HUES6 (cell line): ENCODE measurements at regions not wholly inside any gene's neighbourhood (a gene's known extent, or its start where the extent isn't known, plus 50 kb on each side); places are given as distances from the start of the nearest gene placed in this dataset.

Experiments
- H3K27ac ChIP-seq: 2 replicates; pipeline ENCODE4 v1.7.0; 2013; ENCODE audit warnings: low read depth, mild to moderate bottlenecking, low read length, inconsistent platforms
- H3K27me3 ChIP-seq: 2 replicates; pipeline ENCODE4 v1.6.1; 2013; ENCODE audit warnings: low read length; ENCODE audit not compliant: control insufficient read depth, insufficient read depth
- H3K36me3 ChIP-seq: 2 replicates; pipeline ENCODE4 v1.6.1; 2013; ENCODE audit warnings: low read length; ENCODE audit not compliant: control insufficient read depth, insufficient read depth
- H3K4me1 ChIP-seq: 2 replicates; pipeline ENCODE4 v1.6.1; 2013; ENCODE audit warnings: low read length; ENCODE audit not compliant: control insufficient read depth, insufficient read depth
- H3K4me3 ChIP-seq: 2 replicates; pipeline ENCODE4 v1.5.1; 2013; ENCODE audit warnings: low read depth, low read length
- H3K9ac ChIP-seq: one replicate; pipeline ENCODE4 v1.6.1; 2013; ENCODE audit warnings: mild to moderate bottlenecking, low read length
- H3K9me3 ChIP-seq: 2 replicates; pipeline ENCODE4 v1.6.1; 2013; ENCODE audit warnings: low read depth, low read length; ENCODE audit not compliant: control insufficient read depth, insufficient read depth

GRCh38 chr18:29457316-29457889 lies 1280.5 kb upstream of the CDH2 start:
- H3K27ac ChIP-seq: no peak overlapping the region
- no peaks in the 10 kb centered on the region for H3K4me1 ChIP-seq
- no peaks in the 10 kb centered on the region for H3K36me3 ChIP-seq
- H3K4me3 ChIP-seq: no peak overlapping the region
- H3K9ac ChIP-seq: no peak overlapping the region
- no peaks in the 10 kb centered on the region for H3K27me3 ChIP-seq
- 0 out of 2 replicates have a peak, but pooled peaks cover 2% of the 10 kb centered on the region for H3K9me3 ChIP-seq

DNA sequence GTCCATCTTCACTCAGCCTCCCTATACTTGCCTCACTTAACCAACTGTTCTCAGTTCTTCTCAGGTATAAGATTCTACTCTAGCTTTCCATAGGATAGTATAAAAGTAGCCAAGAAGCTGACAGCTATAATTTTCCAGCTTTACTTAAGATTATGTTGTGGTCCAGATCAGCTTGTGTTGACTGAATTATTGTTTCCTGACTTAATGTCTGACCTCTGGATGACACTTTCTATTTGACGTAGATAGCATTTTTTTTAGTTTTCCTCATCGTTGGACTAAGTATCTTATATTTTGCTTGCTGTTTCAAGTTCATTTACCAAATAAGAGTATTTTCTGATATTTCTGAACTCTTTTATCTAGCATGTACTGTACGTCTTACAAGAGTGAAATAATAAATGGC lies 1272.5 kb upstream of the CDH2 start:
- no peaks in the 10 kb centered on the region for H3K27me3 ChIP-seq
- no peak overlapping the region for H3K27ac ChIP-seq
- no peak overlapping the region for H3K4me3 ChIP-seq
- no peak overlapping the region for H3K9ac ChIP-seq
- no peaks in the 10 kb centered on the region for H3K36me3 ChIP-seq
- no peaks in the 10 kb centered on the region for H3K4me1 ChIP-seq
- no peaks in the 10 kb centered on the region for H3K9me3 ChIP-seq

DNA sequence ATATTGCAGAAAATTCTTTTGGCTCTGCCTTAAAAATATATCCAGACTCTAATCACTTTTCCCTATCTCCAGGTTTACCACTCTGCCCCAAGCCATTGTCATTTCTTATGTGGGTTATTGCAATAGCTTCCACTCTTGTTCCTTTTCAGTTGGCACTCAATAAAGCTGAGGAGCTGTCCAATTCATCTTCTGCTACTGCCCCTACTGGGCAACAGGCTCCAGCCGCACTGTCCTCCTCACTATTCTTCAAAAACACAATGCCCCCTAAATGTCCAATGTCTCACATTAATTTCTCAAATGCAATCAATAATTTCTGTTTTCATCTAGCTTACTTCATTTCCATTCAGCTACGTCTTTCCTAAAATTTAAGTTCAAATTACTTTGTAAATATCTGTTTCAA lies 1262.5 kb upstream of the CDH2 start:
- Histone ChIP-seq H3K4me1 (no peaks in the 10 kb centered on the region), H3K4me3 (no peak overlapping the region), H3K36me3 (no peaks in the 10 kb centered on the region), H3K9me3 (0 out of 2 replicates have a peak, but pooled peaks cover 2% of the 10 kb centered on the region), H3K9ac (no peak overlapping the region), H3K27me3 (no peaks in the 10 kb centered on the region), H3K27ac (no peak overlapping the region)

GRCh38 chr18:29436459-29436858 lies 1259.5 kb upstream of the CDH2 start:
- no peaks in the 10 kb centered on the region for H3K27me3 ChIP-seq
- H3K27ac ChIP-seq: no peak overlapping the region
- no peaks in the 10 kb centered on the region for H3K4me1 ChIP-seq
- H3K36me3 ChIP-seq: no peaks in the 10 kb centered on the region
- H3K4me3 ChIP-seq: no peak overlapping the region
- no peak overlapping the region for H3K9ac ChIP-seq
- peaks cover 8% of the 10 kb centered on the region; the same call in 1 of the 2 replicates for H3K9me3 ChIP-seq

- Histone ChIP-seq H3K9me3 (peaks cover 14% of the 10 kb centered on the region), H3K4me3 (no peak overlapping the region), H3K27ac (no peak overlapping the region), H3K27me3 (no peaks in the 10 kb centered on the region), H3K36me3 (no peaks in the 10 kb centered on the region), H3K9ac (no peak overlapping the region), H3K4me1 (no peaks in the 10 kb centered on the region)
Observed at GRCh38 chr18:29434650-29435049, 1257.7 kb upstream of the CDH2 start.

GRCh38 chr18:29430416-29430815 lies 1253.5 kb upstream of the CDH2 start:
- Histone ChIP-seq H3K4me3 (no peak overlapping the region), H3K9me3 (peaks cover 22% of the 10 kb centered on the region), H3K9ac (no peak overlapping the region), H3K27me3 (no peaks in the 10 kb centered on the region), H3K27ac (no peak overlapping the region), H3K36me3 (no peaks in the 10 kb centered on the region), H3K4me1 (no peaks in the 10 kb centered on the region)

GRCh38 chr18:29418136-29418535 lies 1241.2 kb upstream of the CDH2 start:
- Histone ChIP-seq H3K27ac (no peak overlapping the region), H3K9me3 (peaks cover 11% of the 10 kb centered on the region), H3K9ac (no peak overlapping the region), H3K4me1 (no peaks in the 10 kb centered on the region), H3K36me3 (no peaks in the 10 kb centered on the region), H3K27me3 (no peaks in the 10 kb centered on the region), H3K4me3 (no peak overlapping the region)

DNA sequence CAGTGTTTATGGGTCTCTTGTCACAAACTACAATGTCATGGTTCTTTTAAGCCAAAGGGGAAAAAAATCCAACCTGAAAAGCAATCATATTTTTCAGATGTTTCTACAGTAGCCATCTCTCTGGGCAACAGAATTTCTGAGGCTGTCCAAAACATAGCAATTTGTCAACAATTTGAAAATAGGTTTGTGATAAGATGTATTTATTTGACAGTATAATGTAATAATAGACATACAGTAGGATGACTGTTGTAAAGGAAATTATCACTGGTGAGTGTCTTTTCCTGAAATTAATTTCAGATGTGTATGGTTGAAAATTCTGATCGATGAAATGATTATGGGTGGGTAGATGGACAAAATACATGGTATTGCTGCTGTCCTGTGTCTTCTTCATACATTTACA lies 1230.1 kb upstream of the CDH2 start:
- no peaks in the 10 kb centered on the region for H3K9me3 ChIP-seq
- H3K27me3 ChIP-seq: no peaks in the 10 kb centered on the region
- no peaks in the 10 kb centered on the region for H3K4me1 ChIP-seq
- H3K36me3 ChIP-seq: no peaks in the 10 kb centered on the region
- H3K4me3 ChIP-seq: no peak overlapping the region
- no peak overlapping the region for H3K27ac ChIP-seq
- no peak overlapping the region for H3K9ac ChIP-seq

DNA sequence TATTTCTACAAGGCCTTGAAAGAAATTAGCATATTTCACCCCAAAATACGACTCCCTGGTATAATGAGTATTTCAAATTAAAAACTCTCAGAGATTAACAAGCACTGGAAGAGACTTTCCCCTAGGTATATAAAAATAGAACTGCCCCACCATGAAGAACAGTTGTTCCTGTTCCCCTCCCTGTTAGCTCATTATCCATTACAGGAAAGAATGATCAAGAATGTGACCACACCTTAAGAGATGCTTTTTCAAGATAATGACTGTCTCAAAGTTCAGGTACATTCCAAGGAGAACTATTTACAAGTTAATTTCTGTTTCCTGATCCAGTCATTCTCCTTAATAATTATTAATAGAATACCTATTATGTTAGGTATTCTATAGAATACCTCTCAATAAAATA lies 1220.6 kb upstream of the CDH2 start:
- no peak overlapping the region for H3K9ac ChIP-seq
- no peak overlapping the region for H3K4me3 ChIP-seq
- H3K4me1 ChIP-seq: no peaks in the 10 kb centered on the region
- no peaks in the 10 kb centered on the region for H3K27me3 ChIP-seq
- H3K9me3 ChIP-seq: no peaks in the 10 kb centered on the region
- no peaks in the 10 kb centered on the region for H3K36me3 ChIP-seq
- no peak overlapping the region for H3K27ac ChIP-seq

DNA sequence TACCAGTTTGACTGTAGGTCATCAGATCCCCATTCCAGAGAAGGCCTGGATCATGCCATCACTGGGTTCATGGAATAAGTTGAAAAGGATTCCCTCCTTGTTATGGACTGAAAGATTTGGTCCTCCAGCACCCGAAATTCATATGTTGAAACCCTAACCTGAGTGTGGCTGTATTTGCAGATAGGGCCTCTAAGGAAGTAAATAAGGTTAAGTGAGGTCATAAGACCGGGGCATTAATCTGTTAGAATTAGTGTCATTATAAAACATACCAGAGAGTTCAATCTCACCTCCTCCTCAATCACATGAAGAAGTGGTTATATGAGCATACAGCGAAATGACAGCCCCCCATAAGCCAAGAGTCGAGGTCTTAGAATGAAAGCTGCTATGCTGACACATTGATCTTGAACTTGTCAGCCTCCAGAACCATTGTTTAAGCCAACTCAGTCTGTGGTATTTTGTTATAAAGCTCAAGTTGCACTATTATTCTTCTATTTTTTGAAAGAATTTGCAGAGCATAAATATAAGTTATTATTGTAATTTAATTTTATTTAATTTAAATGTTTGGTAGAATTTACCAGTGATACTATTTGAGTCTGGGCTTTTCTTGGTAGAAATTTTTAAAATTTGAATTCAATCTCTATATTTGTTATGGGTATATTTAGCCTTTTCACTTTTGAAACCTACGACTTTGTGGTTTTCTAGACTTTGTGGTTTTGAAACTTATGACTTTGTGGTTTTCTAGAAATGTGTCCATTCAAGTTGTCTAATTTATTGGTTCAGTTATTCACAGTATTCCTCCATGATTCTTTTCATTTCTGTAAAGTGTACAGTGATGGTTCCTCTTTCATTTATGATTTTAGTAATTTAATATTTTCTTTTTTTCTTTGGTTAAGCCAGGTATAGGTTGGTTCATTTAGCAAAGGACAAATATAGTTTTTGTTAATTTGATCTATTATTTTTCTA lies 1206.7 kb upstream of the CDH2 start:
- no peaks in the 10 kb centered on the region for H3K27me3 ChIP-seq

DNA sequence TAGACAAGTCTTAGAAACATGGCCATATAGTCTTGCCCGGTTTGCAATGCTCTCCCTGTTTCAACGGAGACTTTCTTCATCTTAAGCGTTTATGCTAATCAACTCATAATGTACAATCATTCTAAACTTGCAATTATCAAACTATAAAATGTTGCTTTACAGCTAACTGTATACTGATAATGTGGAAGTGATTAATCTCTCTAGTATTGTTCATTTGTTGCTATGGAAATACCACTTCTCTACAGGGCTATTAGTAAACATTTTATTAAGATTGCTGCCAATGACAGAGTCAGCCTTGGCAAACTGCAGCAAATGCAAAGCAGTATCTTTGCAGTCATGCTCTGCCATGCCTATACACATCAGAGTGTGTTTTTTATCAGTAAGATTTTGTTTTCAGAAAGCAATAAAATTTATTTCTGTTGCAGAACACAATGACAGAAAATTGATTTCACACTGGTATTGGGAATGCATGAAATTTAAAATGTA lies 1201.8 kb upstream of the CDH2 start:
- no peak overlapping the region for H3K9ac ChIP-seq
- H3K36me3 ChIP-seq: no peaks in the 10 kb centered on the region
- H3K4me1 ChIP-seq: no peaks in the 10 kb centered on the region
- H3K4me3 ChIP-seq: no peak overlapping the region
- peaks cover 8% of the 10 kb centered on the region; the same call in 1 of the 2 replicates for H3K9me3 ChIP-seq
- no peaks in the 10 kb centered on the region for H3K27me3 ChIP-seq
- no peak overlapping the region for H3K27ac ChIP-seq

More for the DNA sequence above, 1206.7 kb upstream of the CDH2 start:
- Histone ChIP-seq H3K4me3 (no peak overlapping the region), H3K4me1 (no peaks in the 10 kb centered on the region), H3K27ac (no peak overlapping the region), H3K9ac (no peak overlapping the region), H3K36me3 (no peaks in the 10 kb centered on the region), H3K9me3 (no peaks in the 10 kb centered on the region)
